Activated naive CD4-positive, alpha-beta T cell treated with anti-CD3 and anti-CD28 coated beads, Interleukin-2, amount 50 U/mL, for 24 hours (primary cell): ENCODE measurements at regions not wholly inside any gene's neighbourhood (a gene's known extent, or its start where the extent isn't known, plus 50 kb on each side); places are given as distances from the start of the nearest gene placed in this dataset.
"Not testable (repeated sequence)": the region's sequence is repeated elsewhere in the genome, so short reads cannot be mapped to it uniquely, and the experiment has no call there.

Source experiments
- H3K27ac Mint-ChIP-seq: one replicate; pipeline ENCODE4 v1.8.0; 2021; ENCODE audit warnings: mild to moderate bottlenecking, mixed read lengths
- H3K27me3 Mint-ChIP-seq: one replicate; pipeline ENCODE4 v1.8.0; 2021; ENCODE audit warnings: mixed read lengths
- H3K36me3 Mint-ChIP-seq: one replicate; pipeline ENCODE4 v1.8.0; 2021; ENCODE audit warnings: mixed read lengths
- H3K4me1 Mint-ChIP-seq: one replicate; pipeline ENCODE4 v1.8.0; 2021; ENCODE audit warnings: mixed read lengths
- H3K4me3 Mint-ChIP-seq: one replicate; pipeline ENCODE4 v1.8.0; 2021; ENCODE audit warnings: mild to moderate bottlenecking, mixed read lengths
- H3K9me3 Mint-ChIP-seq: one replicate; pipeline ENCODE4 v1.8.0; 2021; ENCODE audit warnings: mixed read lengths

DNA sequence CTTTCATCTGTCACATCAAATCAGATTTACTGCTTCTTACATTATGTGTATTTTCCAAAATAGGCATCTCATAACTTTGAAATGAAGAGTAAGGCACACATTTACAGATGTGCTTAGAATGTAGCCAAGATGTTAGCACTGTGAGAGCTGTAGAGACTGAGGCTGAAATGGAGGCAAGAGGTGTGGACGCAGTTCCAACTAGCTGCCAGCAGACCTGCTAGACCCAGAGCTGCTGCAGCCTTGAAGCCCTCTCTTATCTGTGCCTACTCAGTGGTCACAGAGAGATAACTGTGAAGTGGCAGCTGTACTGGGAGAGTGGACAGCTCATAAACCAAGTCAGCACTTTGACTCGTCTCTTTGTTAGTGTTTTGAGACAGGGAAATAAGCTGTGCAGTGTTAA lies 470.9 kb downstream of the CCER1 start:
- H3K4me1 Mint-ChIP-seq = no peaks in the 10 kb centered on the region
- no peak overlapping the region for H3K27ac Mint-ChIP-seq
- no peaks in the 10 kb centered on the region for H3K9me3 Mint-ChIP-seq
- H3K27me3 Mint-ChIP-seq = no peaks in the 10 kb centered on the region
- no peaks in the 10 kb centered on the region for H3K36me3 Mint-ChIP-seq
- no peak overlapping the region for H3K4me3 Mint-ChIP-seq

GRCh38 chr12:90481748-90482147 lies 473.2 kb downstream of the CCER1 start:
- peaks cover 5% of the 10 kb centered on the region for H3K9me3 Mint-ChIP-seq
- H3K4me1 Mint-ChIP-seq = no peaks in the 10 kb centered on the region
- no peak overlapping the region for H3K4me3 Mint-ChIP-seq
- peaks cover 2% of the 10 kb centered on the region for H3K27me3 Mint-ChIP-seq
- H3K27ac Mint-ChIP-seq = no peak overlapping the region
- H3K36me3 Mint-ChIP-seq = no peaks in the 10 kb centered on the region

GRCh38 chr12:90479237-90479636 lies 475.7 kb downstream of the CCER1 start:
- H3K4me3 Mint-ChIP-seq = no peak overlapping the region
- H3K9me3 Mint-ChIP-seq = peaks cover 5% of the 10 kb centered on the region
- no peak overlapping the region for H3K27ac Mint-ChIP-seq
- no peaks in the 10 kb centered on the region for H3K36me3 Mint-ChIP-seq
- no peaks in the 10 kb centered on the region for H3K4me1 Mint-ChIP-seq
- peaks cover 2% of the 10 kb centered on the region for H3K27me3 Mint-ChIP-seq

DNA sequence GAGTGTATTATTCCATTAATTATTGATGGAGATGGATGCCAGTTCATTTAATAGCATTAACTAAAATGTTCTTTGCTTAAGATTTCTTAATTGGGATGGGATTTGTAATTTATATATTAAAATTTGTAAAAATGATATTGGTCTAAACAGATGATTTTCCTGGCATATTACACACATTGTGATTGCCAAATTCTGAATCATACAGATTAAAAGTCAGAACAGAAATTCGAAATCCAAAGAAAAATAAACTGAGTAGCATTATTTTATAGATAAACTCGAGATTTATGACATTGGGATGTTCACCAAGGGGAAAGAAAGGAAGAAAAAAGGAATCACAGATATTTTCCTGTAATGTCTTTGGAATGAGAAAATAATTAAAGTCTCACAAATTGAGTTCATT lies 481.1 kb downstream of the CCER1 start:
- H3K9me3 Mint-ChIP-seq = peaks cover 10% of the 10 kb centered on the region
- H3K36me3 Mint-ChIP-seq = no peaks in the 10 kb centered on the region
- no peak overlapping the region for H3K27ac Mint-ChIP-seq
- H3K4me3 Mint-ChIP-seq = no peak overlapping the region
- H3K27me3 Mint-ChIP-seq = peaks cover 6% of the 10 kb centered on the region
- H3K4me1 Mint-ChIP-seq = no peaks in the 10 kb centered on the region

DNA sequence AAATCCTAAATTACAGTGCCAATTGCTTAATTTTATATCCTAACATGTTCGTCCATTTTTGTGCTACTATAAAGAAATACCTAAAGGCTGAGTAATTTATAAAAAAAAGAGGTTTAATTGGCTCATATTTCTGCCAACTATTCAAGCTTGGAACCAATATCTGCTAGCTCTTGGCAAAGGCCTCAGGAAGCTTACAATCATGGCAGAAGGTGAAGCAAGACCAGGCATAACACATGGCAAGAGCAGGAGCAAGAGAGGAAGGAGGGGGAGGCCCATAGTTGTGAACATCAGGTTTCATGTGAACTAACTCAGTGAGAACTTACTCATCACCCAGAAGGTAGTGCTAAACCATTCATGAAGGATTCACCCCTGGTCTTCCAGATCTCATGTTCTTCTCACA lies 494.3 kb downstream of the CCER1 start:
- no peak overlapping the region for H3K4me3 Mint-ChIP-seq
- H3K36me3 Mint-ChIP-seq = no peaks in the 10 kb centered on the region
- peaks cover 5% of the 10 kb centered on the region for H3K9me3 Mint-ChIP-seq
- no peaks in the 10 kb centered on the region for H3K4me1 Mint-ChIP-seq
- no peaks in the 10 kb centered on the region for H3K27me3 Mint-ChIP-seq
- H3K27ac Mint-ChIP-seq = no peak overlapping the region

DNA sequence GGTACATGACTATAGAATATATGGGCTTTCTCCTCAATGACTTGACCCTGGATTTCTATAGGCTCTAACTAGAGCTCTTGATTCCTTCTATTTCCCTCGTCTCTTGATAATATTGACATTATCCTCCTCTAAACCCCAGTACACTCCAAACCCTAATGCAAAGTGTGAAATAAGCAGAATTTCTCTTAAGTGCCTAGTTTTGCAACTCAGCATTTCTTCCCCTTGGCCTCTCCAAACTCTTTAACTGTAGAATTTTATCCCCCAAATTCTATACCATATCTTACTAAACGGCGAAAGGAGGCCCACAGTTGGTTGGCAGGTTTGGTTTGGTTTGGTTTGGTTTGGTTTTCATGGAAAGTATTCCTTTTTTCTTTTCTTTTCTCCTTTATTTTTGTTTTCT lies 498.7 kb downstream of the CCER1 start:
- no peaks in the 10 kb centered on the region for H3K4me1 Mint-ChIP-seq
- no peak overlapping the region for H3K27ac Mint-ChIP-seq
- H3K36me3 Mint-ChIP-seq = no peaks in the 10 kb centered on the region
- no peaks in the 10 kb centered on the region for H3K27me3 Mint-ChIP-seq
- no peak overlapping the region for H3K4me3 Mint-ChIP-seq
- H3K9me3 Mint-ChIP-seq = peaks cover 4% of the 10 kb centered on the region

GRCh38 chr12:90455756-90456155 lies 499.2 kb downstream of the CCER1 start:
- no peaks in the 10 kb centered on the region for H3K4me1 Mint-ChIP-seq
- H3K27me3 Mint-ChIP-seq = no peaks in the 10 kb centered on the region

DNA sequence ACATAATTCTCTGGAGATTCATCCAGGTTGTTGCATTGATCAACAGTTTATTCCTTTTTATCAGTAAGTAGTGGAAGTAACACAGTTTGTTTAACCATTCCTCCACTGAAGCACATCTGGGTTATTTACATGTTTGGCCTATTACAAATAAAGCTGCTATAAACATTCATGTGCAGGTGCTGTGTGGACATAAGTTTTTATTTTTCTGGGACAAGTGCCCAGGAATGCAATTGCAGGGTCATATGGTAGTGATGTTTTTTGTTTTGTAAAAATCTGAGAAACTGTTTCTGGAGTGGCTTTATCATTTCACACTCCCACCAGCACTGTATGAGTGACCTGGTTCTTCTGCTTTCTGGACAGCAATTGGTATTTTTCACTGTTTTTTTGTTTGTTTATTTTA lies 505.4 kb downstream of the CCER1 start:
- Mint-ChIP-seq H3K4me3 (no peak overlapping the region), H3K9me3 (peaks cover 1% of the 10 kb centered on the region), H3K27me3 (peaks cover 1% of the 10 kb centered on the region), H3K36me3 (no peaks in the 10 kb centered on the region), H3K4me1 (no peaks in the 10 kb centered on the region), H3K27ac (no peak overlapping the region)

More at GRCh38 chr12:90455756-90456155, 499.2 kb downstream of the CCER1 start:
- H3K36me3 Mint-ChIP-seq = no peaks in the 10 kb centered on the region
- no peak overlapping the region for H3K27ac Mint-ChIP-seq
- no peak overlapping the region for H3K4me3 Mint-ChIP-seq
- H3K9me3 Mint-ChIP-seq = peaks cover 4% of the 10 kb centered on the region

GRCh38 chr12:90443466-90443865 lies 511.5 kb downstream of the CCER1 start:
- H3K27me3 Mint-ChIP-seq = not testable (repeated sequence)

DNA sequence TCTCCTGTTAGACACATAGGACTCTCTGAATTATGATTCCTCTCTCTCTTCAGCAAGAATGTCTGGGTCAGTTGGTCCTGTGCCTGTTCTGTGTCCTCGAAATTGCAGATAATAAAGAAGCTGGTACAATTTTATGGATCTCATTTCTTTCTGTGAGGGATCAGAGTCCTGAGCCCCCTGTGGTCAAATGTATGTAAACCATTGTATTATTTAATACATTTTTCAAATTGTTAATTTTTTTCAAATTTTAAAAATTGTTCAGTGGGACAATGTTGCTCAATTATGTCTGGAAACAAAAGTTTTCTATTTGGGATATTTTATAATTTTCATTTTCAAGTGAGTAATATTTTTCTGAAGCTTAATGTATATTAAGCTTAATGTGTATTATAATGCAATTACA lies 513.5 kb downstream of the CCER1 start:
- no peaks in the 10 kb centered on the region for H3K27me3 Mint-ChIP-seq
- H3K36me3 Mint-ChIP-seq = no peaks in the 10 kb centered on the region
- H3K27ac Mint-ChIP-seq = no peak overlapping the region
- peaks cover 9% of the 10 kb centered on the region for H3K9me3 Mint-ChIP-seq
- no peak overlapping the region for H3K4me3 Mint-ChIP-seq
- no peaks in the 10 kb centered on the region for H3K4me1 Mint-ChIP-seq

More at GRCh38 chr12:90443466-90443865, 511.5 kb downstream of the CCER1 start:
- H3K4me1 Mint-ChIP-seq, H3K4me3 Mint-ChIP-seq, H3K27ac Mint-ChIP-seq, H3K36me3 Mint-ChIP-seq, H3K9me3 Mint-ChIP-seq: not testable (repeated sequence)

DNA sequence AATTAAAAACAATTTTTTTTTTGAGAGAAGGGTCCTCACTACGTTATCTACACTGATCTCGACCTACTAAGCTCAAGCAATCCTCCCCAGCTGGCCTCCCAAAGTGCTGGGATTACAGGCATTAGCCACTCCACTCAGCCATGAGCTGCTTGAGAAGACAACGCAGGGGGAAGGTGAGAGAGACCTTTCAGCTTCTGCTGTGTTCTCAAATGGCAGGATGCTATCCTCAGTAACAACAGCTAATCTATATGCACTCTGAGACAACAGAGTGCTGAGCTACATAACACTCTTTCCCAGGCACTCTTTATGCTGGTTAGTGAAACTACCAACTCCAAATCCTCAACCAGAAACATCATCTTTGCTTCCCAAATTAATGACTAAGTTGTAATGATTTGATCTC lies 526.1 kb downstream of the CCER1 start:
- no peak overlapping the region for H3K27ac Mint-ChIP-seq
- H3K4me1 Mint-ChIP-seq = no peaks in the 10 kb centered on the region
- no peaks in the 10 kb centered on the region for H3K9me3 Mint-ChIP-seq
- H3K4me3 Mint-ChIP-seq = no peak overlapping the region
- no peaks in the 10 kb centered on the region for H3K36me3 Mint-ChIP-seq
- no peaks in the 10 kb centered on the region for H3K27me3 Mint-ChIP-seq

DNA sequence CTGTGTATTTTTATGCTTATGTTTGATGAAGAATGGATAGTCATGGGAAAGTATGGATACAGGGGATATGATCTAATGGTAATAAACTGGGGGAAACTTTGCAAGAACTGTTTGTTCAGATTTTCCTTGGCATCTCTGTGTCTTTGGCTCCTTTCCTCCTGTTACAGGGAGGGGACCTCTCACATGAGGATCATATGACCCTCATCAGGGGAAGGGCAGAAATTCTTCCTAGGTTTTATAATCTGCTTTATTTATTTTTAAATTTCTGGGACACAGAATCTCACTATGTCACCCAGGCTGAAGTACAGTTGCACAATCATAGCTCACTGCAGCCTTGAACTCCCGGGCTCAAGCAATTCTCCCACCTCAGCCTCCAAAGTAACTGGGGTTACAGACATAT lies 526.5 kb downstream of the CCER1 start:
- Mint-ChIP-seq H3K4me1 (no peaks in the 10 kb centered on the region), H3K9me3 (no peaks in the 10 kb centered on the region), H3K4me3 (no peak overlapping the region), H3K27me3 (no peaks in the 10 kb centered on the region), H3K27ac (no peak overlapping the region), H3K36me3 (no peaks in the 10 kb centered on the region)

- Mint-ChIP-seq H3K27me3 (peaks cover 1% of the 10 kb centered on the region), H3K4me1 (no peaks in the 10 kb centered on the region), H3K36me3 (no peaks in the 10 kb centered on the region), H3K27ac (no peak overlapping the region), H3K4me3 (no peak overlapping the region), H3K9me3 (peaks cover 4% of the 10 kb centered on the region)
Measured at GRCh38 chr12:90423965-90424364, 531.0 kb downstream of the CCER1 start.

DNA sequence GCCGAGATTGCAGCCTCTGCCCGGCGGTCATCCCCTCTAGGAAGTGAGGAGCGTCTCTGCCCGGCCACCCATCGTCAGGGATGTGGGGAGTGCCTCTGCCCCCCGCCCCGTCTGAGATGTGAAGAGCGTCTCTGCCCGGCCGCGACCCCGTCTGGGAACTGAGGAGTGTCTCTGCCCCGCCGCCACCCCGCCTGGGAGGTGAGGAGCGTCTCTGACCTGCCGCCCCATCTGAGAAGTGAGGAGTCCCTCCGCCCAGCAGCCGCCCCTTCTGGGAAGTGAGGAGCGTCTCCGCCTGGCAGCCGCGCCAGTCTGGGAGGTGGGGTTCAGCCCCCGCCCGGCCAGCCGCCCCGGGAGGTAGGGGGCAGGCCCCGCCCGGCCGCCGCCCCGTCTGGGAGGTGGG lies 544.0 kb downstream of the CCER1 start:
- Mint-ChIP-seq H3K4me1 (no peaks in the 10 kb centered on the region), H3K36me3 (no peaks in the 10 kb centered on the region), H3K27ac (no peak overlapping the region), H3K27me3 (no peaks in the 10 kb centered on the region), H3K4me3 (no peak overlapping the region), H3K9me3 (peaks cover 8% of the 10 kb centered on the region)

- Mint-ChIP-seq H3K9me3 (no peaks in the 10 kb centered on the region), H3K4me3 (no peak overlapping the region), H3K27ac (no peak overlapping the region), H3K36me3 (no peaks in the 10 kb centered on the region), H3K27me3 (no peaks in the 10 kb centered on the region), H3K4me1 (no peaks in the 10 kb centered on the region)
Measured at GRCh38 chr12:90407841-90408240, 547.1 kb downstream of the CCER1 start.

DNA sequence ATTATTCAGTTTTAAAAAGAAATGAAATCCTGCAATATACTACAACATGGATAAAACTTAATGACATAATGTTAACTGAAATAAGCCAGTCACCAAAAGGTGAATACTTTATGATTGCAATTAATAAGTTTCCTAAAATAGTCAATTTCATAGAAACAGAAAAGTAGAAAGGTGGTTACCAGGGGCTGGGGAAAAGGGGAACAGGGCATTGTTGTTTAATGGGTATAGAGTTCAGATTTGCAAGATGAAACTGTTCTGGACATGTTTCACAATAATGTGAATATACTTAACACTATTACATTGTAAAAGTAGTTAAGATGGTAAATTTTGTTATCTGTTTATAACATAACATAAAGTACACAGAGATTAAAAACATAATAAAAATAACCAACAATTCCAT lies 550.9 kb downstream of the CCER1 start:
- H3K36me3 Mint-ChIP-seq = no peaks in the 10 kb centered on the region
- no peaks in the 10 kb centered on the region for H3K27me3 Mint-ChIP-seq
- H3K4me3 Mint-ChIP-seq = no peak overlapping the region
- H3K27ac Mint-ChIP-seq = no peak overlapping the region
- no peaks in the 10 kb centered on the region for H3K4me1 Mint-ChIP-seq
- H3K9me3 Mint-ChIP-seq = no peaks in the 10 kb centered on the region

GRCh38 chr12:90401185-90401584 lies 553.8 kb downstream of the CCER1 start:
- Mint-ChIP-seq H3K4me1 (no peaks in the 10 kb centered on the region), H3K9me3 (no peaks in the 10 kb centered on the region), H3K27ac (no peak overlapping the region), H3K36me3 (no peaks in the 10 kb centered on the region), H3K27me3 (no peaks in the 10 kb centered on the region), H3K4me3 (no peak overlapping the region)
